ENCODE measurements at regions not wholly inside any gene's neighbourhood (a gene's known extent, or its start where the extent isn't known, plus 50 kb on each side); places are given as distances from the start of the nearest gene placed in this dataset.

- Mint-ChIP-seq H3K27me3 (no peaks in the 10 kb centered on the region), H3K4me3 (no peak overlapping the region), H3K36me3 (peaks cover 13% of the 10 kb centered on the region), H3K27ac (no peak overlapping the region), H3K9me3 (ENCODE audit: low read depth) (peaks cover 3% of the 10 kb centered on the region), H3K4me1 (ENCODE audit: low read depth) (peaks cover 14% of the 10 kb centered on the region)
Observed at GRCh38 chr2:217559084-217559483, 443.7 kb downstream of the TNS1 start.

DNA sequence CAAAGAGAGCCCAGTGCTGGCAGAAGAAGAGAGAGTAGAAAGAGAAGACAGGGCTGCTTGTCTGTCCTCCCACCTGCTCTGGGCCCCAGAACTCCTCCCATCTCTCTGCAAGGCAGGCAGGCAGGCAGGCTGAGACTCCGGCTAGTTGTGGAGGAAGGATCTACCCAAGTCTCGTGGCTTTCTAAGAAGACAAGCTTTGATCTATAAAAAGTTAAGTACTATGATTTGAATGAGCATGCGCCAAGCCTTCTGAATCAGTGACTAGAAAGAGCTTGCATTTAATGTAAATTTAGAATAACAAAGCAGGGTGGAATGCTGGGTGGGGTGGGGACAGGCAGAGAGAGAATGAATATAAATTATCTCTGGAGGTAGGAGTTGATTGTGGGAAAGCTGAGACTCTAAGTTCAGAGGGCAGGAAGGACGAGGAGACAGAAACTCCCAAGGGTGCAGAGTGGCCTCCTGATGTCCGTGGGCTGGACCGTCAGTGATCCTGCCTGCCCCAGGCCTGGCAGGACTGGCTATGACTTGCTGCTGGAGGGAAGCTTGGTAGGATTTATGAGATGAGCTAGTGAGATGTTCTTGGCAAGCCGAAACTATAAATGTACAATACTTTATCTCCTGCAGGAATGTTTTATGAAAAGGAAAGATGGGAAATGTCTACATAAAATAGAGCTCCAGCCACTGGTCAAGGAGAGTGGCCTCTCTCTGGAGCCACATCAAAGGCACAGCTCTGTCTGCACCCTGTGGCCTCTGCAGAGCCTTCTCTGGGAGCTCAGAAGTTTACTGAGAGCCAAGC is 447.5 kb downstream of the TNS1 start:
- no peaks in the 10 kb centered on the region for H3K27me3 Mint-ChIP-seq
- H3K4me1 Mint-ChIP-seq (ENCODE audit: low read depth), result peaks cover 14% of the 10 kb centered on the region
- no peaks in the 10 kb centered on the region for H3K9me3 Mint-ChIP-seq (ENCODE audit: low read depth)
- H3K27ac Mint-ChIP-seq, result no peak overlapping the region
- H3K36me3 Mint-ChIP-seq, result no peaks in the 10 kb centered on the region
- H3K4me3 Mint-ChIP-seq, result no peak overlapping the region

DNA sequence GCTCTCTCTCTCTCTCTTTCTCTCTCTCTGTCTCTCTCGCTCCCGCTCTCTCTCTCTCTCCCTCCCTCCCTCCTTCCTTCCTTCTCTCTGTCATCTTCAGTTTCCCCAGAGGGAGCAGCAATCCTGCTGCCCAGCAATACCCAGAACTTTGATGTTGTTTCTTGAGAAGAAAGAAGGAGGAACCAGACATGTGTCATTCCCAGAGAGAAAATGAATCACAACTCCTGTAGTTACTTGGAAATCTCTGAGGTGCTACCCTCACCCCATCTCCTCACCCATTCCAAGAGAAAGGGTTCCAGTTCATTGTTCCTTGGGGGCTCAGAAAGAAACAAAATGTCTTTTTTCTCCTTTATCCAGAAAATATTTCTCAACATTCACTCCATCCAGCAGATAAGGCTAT is 449.1 kb downstream of the TNS1 start:
- H3K4me1 Mint-ChIP-seq (ENCODE audit: low read depth), result peaks cover 14% of the 10 kb centered on the region
- no peaks in the 10 kb centered on the region for H3K9me3 Mint-ChIP-seq (ENCODE audit: low read depth)
- no peak overlapping the region for H3K4me3 Mint-ChIP-seq
- no peak overlapping the region for H3K27ac Mint-ChIP-seq
- H3K27me3 Mint-ChIP-seq, result no peaks in the 10 kb centered on the region
- H3K36me3 Mint-ChIP-seq, result no peaks in the 10 kb centered on the region

DNA sequence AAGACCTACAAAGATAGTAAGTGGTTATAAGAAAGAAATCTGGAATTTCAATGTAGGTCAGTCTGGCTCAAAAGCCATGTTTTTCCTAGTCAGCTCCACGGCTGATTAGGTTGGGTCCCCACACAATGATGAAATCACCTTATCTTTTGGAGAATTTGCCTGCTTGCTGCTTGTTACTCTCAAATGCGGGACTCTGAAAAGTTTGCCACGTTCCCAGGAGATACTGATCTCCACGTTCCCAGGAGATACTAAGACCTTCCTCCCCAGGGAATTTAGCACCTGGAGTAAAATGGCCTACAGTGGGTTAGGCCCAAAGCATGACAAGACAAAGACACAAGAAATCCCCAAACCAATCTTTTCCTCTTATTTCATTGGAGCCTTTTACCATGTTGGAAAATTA is 449.6 kb downstream of the TNS1 start:
- Mint-ChIP-seq H3K27me3 (no peaks in the 10 kb centered on the region), H3K4me1 (ENCODE audit: low read depth) (peaks cover 14% of the 10 kb centered on the region), H3K4me3 (no peak overlapping the region), H3K27ac (no peak overlapping the region), H3K9me3 (ENCODE audit: low read depth) (no peaks in the 10 kb centered on the region), H3K36me3 (no peaks in the 10 kb centered on the region)

DNA sequence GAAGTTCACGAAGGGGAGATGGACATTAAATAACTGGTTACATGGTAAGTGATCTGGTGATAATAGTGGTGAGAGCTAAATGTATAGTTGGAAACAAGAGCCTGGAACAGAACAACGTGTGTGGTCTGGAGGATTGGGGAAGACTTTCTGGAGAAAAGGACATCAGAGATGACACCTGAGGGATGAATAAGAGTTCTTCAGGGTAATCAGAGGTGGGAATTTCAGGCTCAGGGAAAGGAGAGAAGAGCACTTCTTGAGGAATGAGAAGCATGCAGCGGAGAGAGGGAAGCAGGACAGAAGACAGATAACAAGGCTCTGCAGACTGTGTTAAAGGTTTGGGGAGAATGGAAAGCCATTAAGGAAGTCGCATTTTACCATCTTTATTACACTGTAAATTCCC is 450.7 kb downstream of the TNS1 start:
- H3K4me3 Mint-ChIP-seq, result no peak overlapping the region
- H3K9me3 Mint-ChIP-seq (ENCODE audit: low read depth), result no peaks in the 10 kb centered on the region
- peaks cover 14% of the 10 kb centered on the region for H3K4me1 Mint-ChIP-seq (ENCODE audit: low read depth)
- H3K36me3 Mint-ChIP-seq, result no peaks in the 10 kb centered on the region
- H3K27ac Mint-ChIP-seq, result no peak overlapping the region
- H3K27me3 Mint-ChIP-seq, result no peaks in the 10 kb centered on the region

DNA sequence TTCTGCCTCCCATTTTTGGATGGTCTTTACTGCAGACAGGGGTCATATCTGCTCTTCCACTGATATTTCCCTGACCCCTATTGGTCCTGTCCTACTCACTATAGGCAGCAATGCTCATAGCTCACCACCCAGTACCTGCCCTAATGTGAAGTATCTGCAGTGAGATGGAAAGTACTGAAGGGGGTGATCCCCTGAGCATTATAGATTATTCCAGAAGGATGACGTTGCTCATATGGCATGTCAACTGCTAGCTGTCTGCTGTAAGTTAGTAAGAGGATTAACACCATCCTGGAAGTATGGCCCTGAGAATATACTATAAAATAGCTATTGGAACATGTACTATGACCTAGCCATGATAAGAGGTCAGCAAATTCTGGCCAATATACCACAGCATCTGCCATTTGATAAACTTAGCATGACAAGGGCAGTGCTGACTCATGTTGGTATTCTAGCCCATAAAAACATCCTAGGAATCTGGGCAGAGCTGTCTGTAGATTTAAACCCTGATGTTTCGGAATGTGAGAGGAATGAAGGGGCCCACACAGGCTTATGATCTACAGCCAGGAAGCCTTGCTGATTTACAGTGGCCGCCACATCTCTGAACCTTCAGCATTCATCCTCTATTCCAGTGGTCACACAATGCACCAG is 451.4 kb downstream of the TNS1 start:
- Mint-ChIP-seq H3K9me3 (ENCODE audit: low read depth) (no peaks in the 10 kb centered on the region), H3K27me3 (no peaks in the 10 kb centered on the region), H3K27ac (no peak overlapping the region), H3K4me1 (ENCODE audit: low read depth) (peaks cover 14% of the 10 kb centered on the region), H3K4me3 (no peak overlapping the region), H3K36me3 (no peaks in the 10 kb centered on the region)

GRCh38 chr2:217539126-217539525 is 463.7 kb downstream of the TNS1 start:
- Mint-ChIP-seq H3K27me3 (peaks cover 5% of the 10 kb centered on the region), H3K9me3 (ENCODE audit: low read depth) (peaks cover 5% of the 10 kb centered on the region), H3K36me3 (peaks cover 10% of the 10 kb centered on the region)

DNA sequence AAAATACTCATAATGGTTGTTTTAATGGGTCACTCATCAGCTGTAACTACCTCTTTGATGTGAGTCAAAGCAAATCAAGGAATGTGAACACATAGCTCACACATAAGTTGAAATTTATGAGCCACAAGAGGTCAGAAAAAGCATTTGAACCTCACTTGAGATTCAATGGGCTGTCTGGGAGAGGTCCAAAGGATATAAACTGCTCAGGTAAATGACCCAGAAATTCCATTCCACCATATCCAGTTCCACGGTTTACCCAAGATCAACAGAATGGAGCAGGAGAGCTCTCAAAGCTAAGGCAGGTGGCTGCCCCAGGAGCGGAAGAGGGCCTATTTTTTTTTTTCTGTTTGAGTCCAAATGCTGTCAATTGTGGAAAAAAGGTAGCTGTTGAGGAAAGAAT is 464.1 kb downstream of the TNS1 start:
- Mint-ChIP-seq H3K27ac (no peak overlapping the region), H3K9me3 (ENCODE audit: low read depth) (peaks cover 3% of the 10 kb centered on the region), H3K27me3 (peaks cover 5% of the 10 kb centered on the region), H3K4me3 (no peak overlapping the region), H3K36me3 (peaks cover 10% of the 10 kb centered on the region), H3K4me1 (ENCODE audit: low read depth) (no peaks in the 10 kb centered on the region)

More at GRCh38 chr2:217539126-217539525, 463.7 kb downstream of the TNS1 start:
- Mint-ChIP-seq H3K4me3 (no peak overlapping the region), H3K4me1 (ENCODE audit: low read depth) (no peaks in the 10 kb centered on the region), H3K27ac (no peak overlapping the region)

DNA sequence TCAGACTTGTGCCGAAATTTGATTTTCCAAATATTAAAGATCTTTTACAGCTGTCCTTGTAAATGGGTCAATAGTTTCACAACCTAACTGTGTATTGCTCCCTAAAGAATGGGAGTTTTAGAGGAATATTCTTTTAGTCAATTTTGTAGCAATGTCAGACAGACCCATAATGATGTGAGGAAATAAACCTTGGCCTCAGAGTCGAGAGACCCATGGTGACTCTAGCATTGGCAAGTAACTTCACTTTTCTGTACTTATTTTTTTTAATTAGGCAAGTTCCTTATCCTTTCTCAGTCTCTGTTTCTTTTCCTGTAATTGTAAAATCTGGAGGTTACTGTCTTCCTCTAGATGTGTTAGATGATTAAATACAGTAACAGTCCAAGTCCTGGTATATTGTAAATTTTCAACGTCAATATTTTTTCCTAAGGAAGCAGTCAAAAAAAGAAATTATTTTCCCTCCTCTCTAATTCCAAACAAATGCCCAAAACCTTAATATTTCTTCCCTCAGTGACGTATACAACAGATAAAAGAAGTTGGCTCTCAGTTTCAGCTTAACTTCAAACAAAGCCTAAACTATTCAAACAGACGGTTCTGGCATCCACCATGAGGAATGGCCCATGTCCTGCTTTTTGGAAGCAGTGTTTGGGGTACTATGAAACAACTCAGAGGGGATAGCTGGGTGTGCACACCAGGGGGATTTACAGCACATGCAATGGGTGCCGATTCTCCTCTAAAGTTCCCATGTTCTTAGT is 466.7 kb downstream of the TNS1 start:
- H3K4me3 Mint-ChIP-seq, result no peak overlapping the region
- no peak overlapping the region for H3K27ac Mint-ChIP-seq
- peaks cover 2% of the 10 kb centered on the region for H3K36me3 Mint-ChIP-seq
- peaks cover 5% of the 10 kb centered on the region for H3K27me3 Mint-ChIP-seq
- no peaks in the 10 kb centered on the region for H3K4me1 Mint-ChIP-seq (ENCODE audit: low read depth)
- H3K9me3 Mint-ChIP-seq (ENCODE audit: low read depth), result peaks cover 8% of the 10 kb centered on the region

DNA sequence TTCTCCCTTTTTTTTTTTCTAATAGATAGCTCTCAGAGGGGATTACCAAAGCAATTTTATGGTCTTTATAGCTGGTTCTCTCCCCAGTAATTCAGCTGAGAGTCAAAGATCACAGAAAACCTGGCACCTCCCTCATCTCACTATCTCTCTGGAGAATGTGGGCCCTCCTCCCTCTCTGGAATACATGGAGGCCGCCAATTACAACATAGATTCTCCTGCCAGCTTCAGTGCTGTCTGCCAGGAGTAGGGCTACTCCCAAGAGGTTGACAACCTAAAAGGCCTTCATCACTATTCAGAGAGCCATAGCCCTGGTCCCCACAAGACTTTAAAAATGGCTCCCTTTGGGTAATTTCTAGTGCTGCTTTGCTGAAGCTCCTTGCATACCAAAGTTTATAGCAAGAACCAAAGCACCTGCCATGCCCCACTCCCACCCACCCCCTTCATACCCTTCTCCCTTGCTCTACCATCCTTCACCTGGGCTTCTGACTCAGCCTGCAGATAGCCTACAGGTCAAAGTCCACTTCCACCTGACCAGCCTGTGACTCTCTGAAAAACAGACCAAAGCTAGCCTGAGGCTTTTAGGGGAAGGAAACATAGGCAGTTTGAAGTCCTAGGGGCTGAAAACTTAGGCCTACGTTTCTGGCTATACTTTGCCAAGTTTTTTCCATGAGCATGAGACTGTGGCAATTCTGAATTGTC is 472.3 kb downstream of the TNS1 start:
- Mint-ChIP-seq H3K4me3 (no peak overlapping the region), H3K9me3 (ENCODE audit: low read depth) (peaks cover 8% of the 10 kb centered on the region), H3K36me3 (no peaks in the 10 kb centered on the region), H3K27ac (no peak overlapping the region), H3K27me3 (peaks cover 5% of the 10 kb centered on the region), H3K4me1 (ENCODE audit: low read depth) (no peaks in the 10 kb centered on the region)

DNA sequence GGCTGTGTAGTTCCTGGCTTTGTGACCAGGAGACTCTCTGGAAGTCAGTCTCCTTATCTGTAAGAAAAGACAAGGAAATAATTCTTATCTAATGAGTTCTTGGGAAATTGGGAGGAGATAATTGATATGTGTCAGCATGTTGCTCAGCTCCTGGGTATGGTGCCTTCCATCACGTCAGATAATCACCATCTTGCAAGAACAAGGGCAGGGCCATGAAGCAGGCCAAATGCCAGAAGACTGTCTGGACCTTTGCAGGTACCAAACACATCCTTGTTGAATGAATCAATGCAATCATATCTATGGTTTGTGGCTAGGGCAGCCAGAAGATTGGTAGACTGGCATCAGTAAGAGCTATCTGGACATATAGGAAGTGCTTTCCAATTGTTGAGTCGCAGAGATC is 473.5 kb downstream of the TNS1 start:
- H3K9me3 Mint-ChIP-seq (ENCODE audit: low read depth), result peaks cover 8% of the 10 kb centered on the region
- H3K27ac Mint-ChIP-seq, result no peak overlapping the region
- peaks cover under 1% of the 10 kb centered on the region for H3K27me3 Mint-ChIP-seq
- no peak overlapping the region for H3K4me3 Mint-ChIP-seq
- H3K4me1 Mint-ChIP-seq (ENCODE audit: low read depth), result no peaks in the 10 kb centered on the region
- no peaks in the 10 kb centered on the region for H3K36me3 Mint-ChIP-seq

DNA sequence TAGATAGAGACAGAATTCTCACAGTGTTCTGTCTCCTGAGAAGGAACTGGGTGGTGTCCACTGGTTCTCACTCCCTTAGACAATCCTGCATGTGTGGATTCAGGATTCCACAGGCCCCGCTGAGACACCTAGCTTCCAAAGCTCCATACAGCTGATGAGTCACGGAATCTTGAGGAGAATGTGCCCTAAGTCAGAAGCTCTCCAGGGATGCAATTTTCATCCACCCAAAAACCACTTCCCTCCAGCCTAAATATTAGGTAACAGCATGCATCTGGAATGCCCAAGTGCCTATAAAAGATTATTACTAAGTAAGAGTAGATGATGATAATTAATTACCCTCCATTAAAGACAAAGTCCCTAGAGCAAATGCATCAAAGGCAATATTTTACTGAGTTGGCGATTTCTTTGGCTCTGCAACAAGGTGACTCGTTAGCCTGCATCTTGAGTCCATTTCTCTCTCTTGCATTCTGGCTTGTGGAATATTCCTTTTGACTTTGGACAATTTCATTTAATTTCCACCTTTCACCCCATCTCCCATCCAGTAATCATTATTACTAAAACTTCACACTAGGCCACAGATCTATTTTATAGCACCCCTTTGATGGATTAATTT is 475.1 kb downstream of the TNS1 start:
- no peak overlapping the region for H3K4me3 Mint-ChIP-seq
- H3K27me3 Mint-ChIP-seq, result no peaks in the 10 kb centered on the region
- H3K36me3 Mint-ChIP-seq, result no peaks in the 10 kb centered on the region
- H3K27ac Mint-ChIP-seq, result no peak overlapping the region
- no peaks in the 10 kb centered on the region for H3K4me1 Mint-ChIP-seq (ENCODE audit: low read depth)
- peaks cover under 1% of the 10 kb centered on the region for H3K9me3 Mint-ChIP-seq (ENCODE audit: low read depth)

- H3K4me3 Mint-ChIP-seq, result no peak overlapping the region
- H3K27ac Mint-ChIP-seq, result no peak overlapping the region
- no peaks in the 10 kb centered on the region for H3K4me1 Mint-ChIP-seq (ENCODE audit: low read depth)
- no peaks in the 10 kb centered on the region for H3K9me3 Mint-ChIP-seq (ENCODE audit: low read depth)
- H3K27me3 Mint-ChIP-seq, result no peaks in the 10 kb centered on the region
- no peaks in the 10 kb centered on the region for H3K36me3 Mint-ChIP-seq
Observed at GRCh38 chr2:217525076-217525475, 477.7 kb downstream of the TNS1 start.

GRCh38 chr2:217523286-217523685 is 479.5 kb downstream of the TNS1 start:
- H3K27me3 Mint-ChIP-seq, result no peaks in the 10 kb centered on the region
- no peaks in the 10 kb centered on the region for H3K36me3 Mint-ChIP-seq
- no peaks in the 10 kb centered on the region for H3K9me3 Mint-ChIP-seq (ENCODE audit: low read depth)
- H3K4me3 Mint-ChIP-seq, result no peak overlapping the region
- no peak overlapping the region for H3K27ac Mint-ChIP-seq
- H3K4me1 Mint-ChIP-seq (ENCODE audit: low read depth), result no peaks in the 10 kb centered on the region
